Adrenal gland (tissue), 5 donors: ENCODE measurements at regions not wholly inside any gene's neighbourhood (a gene's known extent, or its start where the extent isn't known, plus 50 kb on each side); places are given as distances from the start of the nearest gene placed in this dataset.

Experiments used
- CTCF ChIP-seq, 6 experiments: fragments of 450-650 bp in 4 of 6; fragments of 200-600 bp in 2 of 6; sonication (generic) in 1 of 6; IDR thresholded peaks; 1 replicate in 5 of 6; 2 replicates in 1 of 6; pipeline versions ENCODE4 v1.5.1 to v1.8.0; 2016 to 2021; ENCODE audit warnings: antibody characterized with exemption in 6 of 6, mild to moderate bottlenecking in 2 of 6, moderate library complexity in 1 of 6
- POLR2A ChIP-seq, 2 donors: fragments of 450-650 bp; IDR thresholded peaks; one replicate each; pipeline ENCODE4 v1.6.1; 2017; ENCODE audit warnings: antibody characterized with exemption in 2 of 2, mild to moderate bottlenecking in 2 of 2, moderate library complexity in 1 of 2
- donor health status: DM: no; HTN: no; CAD: no.

GRCh38 chr7:156429514-156429913 is 211.1 kb upstream of the RNF32 start:
- TF ChIP-seq CTCF (IDR thresholded peaks at IDR 0.05) (no peak), POLR2A (IDR thresholded peaks at IDR 0.05) (no peak)
